ENCODE measurements at regions not wholly inside any gene's neighbourhood (a gene's known extent, or its start where the extent isn't known, plus 50 kb on each side); places are given as distances from the start of the nearest gene placed in this dataset.

GRCh38 chr6:14863902-14864850 lies 381.7 kb upstream of the JARID2 start:
- no peak for DNase-seq (ENCODE audit: low spot score)

GRCh38 chr6:14865531-14866100 lies 380.3 kb upstream of the JARID2 start:
- no peak for DNase-seq (ENCODE audit: low spot score)

GRCh38 chr6:14867802-14868201 lies 378.1 kb upstream of the JARID2 start:
- DNase-seq (ENCODE audit: low spot score): no peak

- DNase-seq (ENCODE audit: low spot score): no peak
These were observed 374.6 kb upstream of the JARID2 start for GRCh38 chr6:14871221-14871620.

GRCh38 chr6:14873101-14873500 lies 372.8 kb upstream of the JARID2 start:
- no peak for DNase-seq (ENCODE audit: low spot score)

GRCh38 chr6:14873781-14874441 lies 372.0 kb upstream of the JARID2 start:
- DNase-seq (ENCODE audit: low spot score): no peak

- no peak for DNase-seq (ENCODE audit: low spot score)
These were observed 370.8 kb upstream of the JARID2 start for GRCh38 chr6:14874975-14875480.

GRCh38 chr6:14875481-14876063 lies 370.3 kb upstream of the JARID2 start:
- no peak for DNase-seq (ENCODE audit: low spot score)

- DNase-seq (ENCODE audit: low spot score): no peak
These were observed 368.9 kb upstream of the JARID2 start for GRCh38 chr6:14876778-14877613.

GRCh38 chr6:14877758-14878157 lies 368.1 kb upstream of the JARID2 start:
- DNase-seq (ENCODE audit: low spot score): no peak

GRCh38 chr6:14880052-14880451 lies 365.8 kb upstream of the JARID2 start:
- DNase-seq (ENCODE audit: low spot score): no peak

GRCh38 chr6:14880677-14881076 lies 365.2 kb upstream of the JARID2 start:
- DNase-seq (ENCODE audit: low spot score): no peak

- DNase-seq (ENCODE audit: low spot score): no peak
These were observed 364.5 kb upstream of the JARID2 start for GRCh38 chr6:14881398-14881797.

- DNase-seq (ENCODE audit: low spot score): no peak
These were observed 363.4 kb upstream of the JARID2 start for GRCh38 chr6:14882394-14883026.

GRCh38 chr6:14883921-14884320 lies 361.9 kb upstream of the JARID2 start:
- DNase-seq (ENCODE audit: low spot score): no peak

GRCh38 chr6:14885498-14885897 lies 360.4 kb upstream of the JARID2 start:
- DNase-seq (ENCODE audit: low spot score): no peak

GRCh38 chr6:14887181-14887580 lies 358.7 kb upstream of the JARID2 start:
- no peak for DNase-seq (ENCODE audit: low spot score)

GRCh38 chr6:14887986-14888574 lies 357.8 kb upstream of the JARID2 start:
- DNase-seq (ENCODE audit: low spot score): no peak

- no peak for DNase-seq (ENCODE audit: low spot score)
These were observed 357.3 kb upstream of the JARID2 start for GRCh38 chr6:14888575-14889000.

GRCh38 chr6:14889188-14889587 lies 356.7 kb upstream of the JARID2 start:
- no peak for DNase-seq (ENCODE audit: low spot score)
